ENCODE measurements at regions not wholly inside any gene's neighbourhood (a gene's known extent, or its start where the extent isn't known, plus 50 kb on each side); places are given as distances from the start of the nearest gene placed in this dataset.

DNA sequence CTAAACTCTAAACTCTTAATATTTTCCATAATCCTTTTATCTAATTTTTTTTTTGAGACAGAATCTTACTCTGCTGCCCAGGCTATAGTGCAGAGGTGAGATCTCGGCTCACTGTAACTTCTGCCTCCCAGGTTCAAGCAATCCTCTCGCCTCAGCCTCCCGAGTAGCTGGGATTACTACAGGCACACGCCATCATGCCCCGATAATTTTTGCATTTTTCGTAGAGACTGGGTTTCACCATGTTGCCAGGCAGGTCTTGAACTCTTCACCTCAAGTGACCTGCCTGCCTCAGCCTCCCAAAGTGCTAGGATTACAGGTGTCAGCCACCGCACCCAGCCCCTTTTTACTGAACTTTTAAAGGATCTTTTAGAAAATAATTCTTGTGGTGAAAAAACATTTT, 110.2 kb upstream of the PHF14 start:
- TF ChIP-seq, protein P1, sequence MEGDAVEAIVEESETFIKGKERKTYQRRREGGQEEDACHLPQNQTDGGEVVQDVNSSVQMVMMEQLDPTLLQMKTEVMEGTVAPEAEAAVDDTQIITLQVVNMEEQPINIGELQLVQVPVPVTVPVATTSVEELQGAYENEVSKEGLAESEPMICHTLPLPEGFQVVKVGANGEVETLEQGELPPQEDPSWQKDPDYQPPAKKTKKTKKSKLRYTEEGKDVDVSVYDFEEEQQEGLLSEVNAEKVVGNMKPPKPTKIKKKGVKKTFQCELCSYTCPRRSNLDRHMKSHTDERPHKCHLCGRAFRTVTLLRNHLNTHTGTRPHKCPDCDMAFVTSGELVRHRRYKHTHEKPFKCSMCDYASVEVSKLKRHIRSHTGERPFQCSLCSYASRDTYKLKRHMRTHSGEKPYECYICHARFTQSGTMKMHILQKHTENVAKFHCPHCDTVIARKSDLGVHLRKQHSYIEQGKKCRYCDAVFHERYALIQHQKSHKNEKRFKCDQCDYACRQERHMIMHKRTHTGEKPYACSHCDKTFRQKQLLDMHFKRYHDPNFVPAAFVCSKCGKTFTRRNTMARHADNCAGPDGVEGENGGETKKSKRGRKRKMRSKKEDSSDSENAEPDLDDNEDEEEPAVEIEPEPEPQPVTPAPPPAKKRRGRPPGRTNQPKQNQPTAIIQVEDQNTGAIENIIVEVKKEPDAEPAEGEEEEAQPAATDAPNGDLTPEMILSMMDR (IDR thresholded peaks at IDR 0.05), result no peak
- TF ChIP-seq POLR2AphosphoS5 (IDR thresholded peaks at IDR 0.05), result no peak

Data from sigmoid colon (tissue), 4 donors.